NT2/D1 (cell line): ENCODE measurements at regions not wholly inside any gene's neighbourhood (a gene's known extent, or its start where the extent isn't known, plus 50 kb on each side); places are given as distances from the start of the nearest gene placed in this dataset.

Source experiments
- YY1 ChIP-seq: IDR thresholded peaks from 2 replicates; pipeline ENCODE4 v1.6.1; 2011; ENCODE audit not compliant: insufficient read length, insufficient read depth
- ZNF274 ChIP-seq: IDR thresholded peaks from 2 replicates; pipeline ENCODE4 v1.6.1; 2011; ENCODE audit warnings: mild to moderate bottlenecking, low read depth, low read length

- TF ChIP-seq YY1, result no peak
- TF ChIP-seq ZNF274, result no peak
These were observed 52.7 kb upstream of the LARP1 start for GRCh38 chr5:154702477-154702876.
